ENCODE measurements at regions not wholly inside any gene's neighbourhood (a gene's known extent, or its start where the extent isn't known, plus 50 kb on each side); places are given as distances from the start of the nearest gene placed in this dataset.

- Histone ChIP-seq H4K20me1 (ENCODE audit: insufficient read depth, low read length) (no peaks in the 10 kb centered on the region), H3K79me2 (ENCODE audit: insufficient read depth, low read length) (no peaks in the 10 kb centered on the region), H2AFZ (ENCODE audit: low read length) (no peak overlapping the region), H3K4me1 (ENCODE audit: insufficient read depth, low read length) (no peaks in the 10 kb centered on the region), H3K27me3 (ENCODE audit: control insufficient read depth in 1 of 2, insufficient read depth in 2 of 2, low read length in 2 of 2) (no peaks in the 10 kb centered on the region), H3K4me2 (ENCODE audit: low read depth, low read length) (no peak overlapping the region), H3K9me3 (ENCODE audit: low read length) (peaks cover 3% of the 10 kb centered on the region; the same call in 1 of the 2 replicates), H3K36me3 (replicated peaks in 1 of 2; ENCODE audit: control insufficient read depth in 1 of 2, insufficient read depth in 2 of 2, low read length in 2 of 2) (no peaks in the 10 kb centered on the region), H3K4me3 (replicated peaks in 1 of 3; ENCODE audit: insufficient read depth in 1 of 3, low read depth in 2 of 3, low read length in 3 of 3) (no peak overlapping the region), H3K9ac (ENCODE audit: insufficient read depth, low read depth, low read length) (no peak overlapping the region), H3K27ac (ENCODE audit: extremely low read length, insufficient read depth, low read length) (no peak overlapping the region)
- in situ Hi-C loops (cut with HindIII; ENCODE audit: extremely low pct_ligation_motif_present, low pct_unique_long_range_greater_than_20kb) (no loop called here), intact Hi-C loops (cut with micrococcal nuclease; ENCODE audit: unreplicated experiment) (no loop called here)
- 5% methylated on average over 3 of the region's 3 CpGs for WGBS (ENCODE audit: low lambda C conversion rate)
- POLR2A ChIA-PET: no interaction called here
- TF ChIP-seq SRSF4 (IDR thresholded peaks at IDR 0.05; ENCODE audit: low read depth, low read length, poor library complexity, severe bottlenecking) (no peak), MAFF (IDR thresholded peaks at IDR 0.05; ENCODE audit: low read depth, low read length) (no peak), E2F1 (CRISPR knock-in tag; IDR thresholded peaks at IDR 0.05) (no peak), TCF7 (IDR thresholded peaks at IDR 0.05; ENCODE audit: low read depth) (no peak), MEIS2 (CRISPR knock-in tag; IDR thresholded peaks at IDR 0.05) (no peak), USF2 (IDR thresholded peaks at IDR 0.05; ENCODE audit: low read depth, low read length) (no peak), USF2 (CRISPR knock-in tag; IDR thresholded peaks at IDR 0.05; ENCODE audit: borderline replicate concordance) (no peak)
- FAIRE-seq (no peak), ATAC-seq (no peak), DNase-seq (ENCODE audit: low spot score) (no peak)
- CTCF ChIA-PET (ENCODE audit: low intra/inter-chr PET ratio, low total read pairs): no interaction called here
- no TSS peak for BruUV-seq (replicated peaks)
These were observed 1363.0 kb downstream of the TBC1D22A start for GRCh38 chr22:48125416-48125815.

All from HepG2 (cell line).